CD14-positive monocyte (primary cell): ENCODE measurements at regions not wholly inside any gene's neighbourhood (a gene's known extent, or its start where the extent isn't known, plus 50 kb on each side); places are given as distances from the start of the nearest gene placed in this dataset.

ENCODE experiments used
- DNase-seq, 3 donors: peaks; one replicate each; pipeline ENCODE4 v3.0.0-alpha.2; 2011 to 2022
- H2AFZ ChIP-seq: 2 replicates; pipeline ENCODE4 v1.6.0; 2012; ENCODE audit warnings: mild to moderate bottlenecking, low read depth, low read length, inconsistent platforms; ENCODE audit not compliant: insufficient read depth, poor library complexity, severe bottlenecking
- H3K27ac ChIP-seq, 2 donors: 1 replicate in 1 of 2; 2 replicates in 1 of 2; pipeline ENCODE4 v1.5.1; 2012 to 2013; ENCODE audit warnings: low read length in 2 of 2, control low read depth in 1 of 2, inconsistent platforms in 1 of 2, low read depth in 1 of 2, mild to moderate bottlenecking in 1 of 2
- H3K27me3 ChIP-seq, 2 donors: one replicate each; pipeline versions ENCODE4 v1.6.0 to v1.6.1; 2011 to 2013; ENCODE audit warnings: low read length in 2 of 2; ENCODE audit not compliant: control insufficient read depth in 2 of 2, insufficient read depth in 2 of 2
- H3K36me3 ChIP-seq, 2 donors: replicated peaks in 1 of 2; 1 replicate in 1 of 2; 2 replicates in 1 of 2; pipeline versions ENCODE4 v1.5.1 to v1.6.1; 2012 to 2013; ENCODE audit warnings: low read length in 2 of 2, control low read depth in 1 of 2, inconsistent platforms in 1 of 2, mild to moderate bottlenecking in 1 of 2; ENCODE audit not compliant: insufficient read depth in 2 of 2, control insufficient read depth in 1 of 2
- H3K4me1 ChIP-seq, 2 donors: 1 replicate in 1 of 2; 2 replicates in 1 of 2; pipeline versions ENCODE4 v1.5.1 to v1.6.1; 2012 to 2013; ENCODE audit warnings: low read length in 2 of 2, control low read depth in 1 of 2, inconsistent platforms in 1 of 2, mild to moderate bottlenecking in 1 of 2, moderate library complexity in 1 of 2; ENCODE audit not compliant: insufficient read depth in 2 of 2, control insufficient read depth in 1 of 2
- H3K4me2 ChIP-seq: replicated peaks from 2 replicates; pipeline ENCODE3; 2012; ENCODE audit warnings: low read length, moderate library complexity, mild to moderate bottlenecking; ENCODE audit not compliant: poor library complexity, severe bottlenecking; ENCODE audit errors: extremely low read depth
- H3K4me3 ChIP-seq, 3 experiments: fragments of 200-600 bp in 1 of 3; sonication (generic) in 1 of 3; replicated peaks in 1 of 3; 1 replicate in 2 of 3; 2 replicates in 1 of 3; pipeline ENCODE4 v1.5.1; 2011 to 2013; ENCODE audit warnings: low read length in 3 of 3, mild to moderate bottlenecking in 3 of 3, control low read depth in 2 of 3, low read depth in 2 of 3, inconsistent platforms in 1 of 3, moderate library complexity in 1 of 3
- H3K79me2 ChIP-seq: 2 replicates; pipeline ENCODE4 v1.6.0; 2012; ENCODE audit warnings: mild to moderate bottlenecking, control low read depth, inconsistent platforms, low read length, moderate library complexity; ENCODE audit not compliant: insufficient read depth
- H3K9ac ChIP-seq: 2 replicates; pipeline ENCODE4 v1.6.0; 2017; ENCODE audit warnings: low read length, mild to moderate bottlenecking; ENCODE audit not compliant: insufficient read depth, poor library complexity, severe bottlenecking
- H3K9me3 ChIP-seq, 2 donors: replicated peaks in 1 of 2; 1 replicate in 1 of 2; 2 replicates in 1 of 2; pipeline versions ENCODE4 v1.5.1 to v1.6.1; 2012 to 2013; ENCODE audit warnings: low read length in 2 of 2, control low read depth in 1 of 2; ENCODE audit not compliant: control insufficient read depth in 1 of 2, insufficient read depth in 1 of 2
- H4K20me1 ChIP-seq: 2 replicates; pipeline ENCODE4 v1.6.0; 2012; ENCODE audit warnings: mild to moderate bottlenecking, low read length, control low read depth, moderate library complexity; ENCODE audit not compliant: insufficient read depth
- H3K27ac Mint-ChIP-seq, 7 donors: one replicate each; pipeline ENCODE4 v1.8.0; 2020; ENCODE audit warnings: mild to moderate bottlenecking in 7 of 7, mixed read lengths in 7 of 7, moderate library complexity in 6 of 7, inconsistent platforms in 2 of 7
- H3K27me3 Mint-ChIP-seq, 3 donors: one replicate each; pipeline ENCODE4 v1.8.0; 2021 to 2022; ENCODE audit warnings: low read depth in 3 of 3, mild to moderate bottlenecking in 3 of 3, mixed read lengths in 3 of 3, moderate library complexity in 3 of 3, inconsistent platforms in 1 of 3
- H3K36me3 Mint-ChIP-seq, 2 donors: one replicate each; pipeline ENCODE4 v1.8.0; 2020; ENCODE audit warnings: mixed read lengths in 2 of 2, inconsistent platforms in 1 of 2, mild to moderate bottlenecking in 1 of 2
- H3K4me1 Mint-ChIP-seq: one replicate; pipeline ENCODE4 v1.8.0; 2020; ENCODE audit warnings: mild to moderate bottlenecking, mixed read lengths
- H3K4me3 Mint-ChIP-seq, 2 donors: one replicate each; pipeline ENCODE4 v1.8.0; 2020; ENCODE audit warnings: mild to moderate bottlenecking in 2 of 2, mixed read lengths in 2 of 2, moderate library complexity in 1 of 2
- H3K9me3 Mint-ChIP-seq, 7 donors: one replicate each; pipeline ENCODE4 v1.8.0; 2020 to 2022; ENCODE audit warnings: mixed read lengths in 7 of 7, mild to moderate bottlenecking in 6 of 7, moderate library complexity in 6 of 7, inconsistent platforms in 2 of 7
- CTCF ChIP-seq: fragments of 200-600 bp; IDR thresholded peaks from one replicate; pipeline ENCODE4 v1.8.0; 2022; ENCODE audit warnings: antibody characterized with exemption, mild to moderate bottlenecking
- WGBS: methylation state at CpG from one replicate; pipeline ENCODE4 v1.1.5; 2013; ENCODE audit warnings: missing lambda C conversion rate; ENCODE audit not compliant: insufficient coverage; 5-methylcytosine and 5-hydroxymethylcytosine counted together
- intact Hi-C, 2 donors: fragments of 100-400 bp; cut with micrococcal nuclease; formaldehyde crosslinking; loops; one replicate each; pipeline versions ENCODE4 v1.15.0 to v1.15.1; 2023

GRCh38 chr15:29601811-29602210, 220.5 kb downstream of the TJP1 start:
- intact Hi-C loops = no loop called here
- H3K27ac Mint-ChIP-seq = no peak overlapping the region

GRCh38 chr15:29600262-29600661, 222.0 kb downstream of the TJP1 start:
- WGBS = no CpG with 5 or more reads among the region's 1 CpG
- intact Hi-C loops = no loop called here

More at GRCh38 chr15:29601811-29602210, 220.5 kb downstream of the TJP1 start:
- no peak overlapping the region for H3K27ac ChIP-seq
- Mint-ChIP-seq H3K4me3 (no peak overlapping the region), H3K36me3 (no peaks in the 10 kb centered on the region), H3K27me3 (peaks cover 3% of the 10 kb centered on the region in 3 donors), H3K4me1 (no peaks in the 10 kb centered on the region), H3K9me3 (peaks cover 0 to 5% (median 3%) of the 10 kb centered on the region in 7 donors)
- H3K9ac ChIP-seq = no peak overlapping the region
- no peaks in the 10 kb centered on the region for H3K79me2 ChIP-seq
- no peak overlapping the region for H3K4me3 ChIP-seq
- H3K9me3 ChIP-seq = no peaks in the 10 kb centered on the region
- no peaks in the 10 kb centered on the region for H3K27me3 ChIP-seq
- WGBS = 82% methylated on average over 4 of the region's 5 CpGs
- H2AFZ ChIP-seq = no peak overlapping the region
- DNase-seq = no peak
- no peak for TF ChIP-seq CTCF
- H4K20me1 ChIP-seq = no peaks in the 10 kb centered on the region
- H3K36me3 ChIP-seq = no peaks in the 10 kb centered on the region
- H3K4me2 ChIP-seq = no peak overlapping the region
- H3K4me1 ChIP-seq = no peaks in the 10 kb centered on the region

More at GRCh38 chr15:29600262-29600661, 222.0 kb downstream of the TJP1 start:
- H3K4me2 ChIP-seq = no peak overlapping the region
- no peaks in the 10 kb centered on the region for H4K20me1 ChIP-seq
- no peak overlapping the region for H3K4me3 Mint-ChIP-seq
- no peaks in the 10 kb centered on the region for H3K9me3 ChIP-seq
- no peaks in the 10 kb centered on the region for H3K36me3 ChIP-seq
- no peak overlapping the region for H3K4me3 ChIP-seq
- no peaks in the 10 kb centered on the region for H3K4me1 ChIP-seq
- no peak for TF ChIP-seq CTCF
- H2AFZ ChIP-seq = no peak overlapping the region
- H3K9me3 Mint-ChIP-seq = peaks cover 0 to 5% (median 2%) of the 10 kb centered on the region in 7 donors
- DNase-seq = no peak
- H3K79me2 ChIP-seq = no peaks in the 10 kb centered on the region
- H3K27ac Mint-ChIP-seq = no peak overlapping the region
- H3K27ac ChIP-seq = no peak overlapping the region
- H3K27me3 ChIP-seq = no peaks in the 10 kb centered on the region
- H3K36me3 Mint-ChIP-seq = no peaks in the 10 kb centered on the region
- H3K9ac ChIP-seq = no peak overlapping the region
- peaks cover 0 to 3% (median 0%) of the 10 kb centered on the region in 3 donors for H3K27me3 Mint-ChIP-seq
- no peaks in the 10 kb centered on the region for H3K4me1 Mint-ChIP-seq
